ELF-1 (cell line): ENCODE measurements at regions not wholly inside any gene's neighbourhood (a gene's known extent, or its start where the extent isn't known, plus 50 kb on each side); places are given as distances from the start of the nearest gene placed in this dataset.
"Not testable (repeated sequence)": the region's sequence is repeated elsewhere in the genome, so short reads cannot be mapped to it uniquely, and the experiment has no call there.

Source experiments
- DNase-seq: peaks from one replicate; pipeline ENCODE4 v3.0.0-alpha.2; 2016; ENCODE audit warnings: low read depth, low spot score

DNA sequence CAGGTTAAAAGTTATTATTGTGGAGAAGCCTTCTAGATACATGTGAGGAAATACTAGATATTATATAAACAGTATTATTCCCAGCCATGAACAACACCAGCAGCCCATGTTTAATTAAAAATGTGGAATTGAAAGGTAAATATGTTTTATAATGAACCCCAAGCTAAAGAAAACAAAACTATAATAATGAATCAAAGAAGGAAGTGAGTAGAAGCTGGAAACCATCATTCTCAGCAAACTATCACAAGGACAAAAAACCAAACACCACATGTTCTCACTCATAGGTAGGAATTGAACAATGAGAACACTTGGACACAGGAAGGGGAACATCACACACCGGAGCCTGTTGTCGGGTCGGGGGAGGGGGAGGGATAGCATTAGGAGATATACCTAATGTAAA lies 167.6 kb upstream of the CXXC4 start:
- not testable (repeated sequence) for DNase-seq

DNA sequence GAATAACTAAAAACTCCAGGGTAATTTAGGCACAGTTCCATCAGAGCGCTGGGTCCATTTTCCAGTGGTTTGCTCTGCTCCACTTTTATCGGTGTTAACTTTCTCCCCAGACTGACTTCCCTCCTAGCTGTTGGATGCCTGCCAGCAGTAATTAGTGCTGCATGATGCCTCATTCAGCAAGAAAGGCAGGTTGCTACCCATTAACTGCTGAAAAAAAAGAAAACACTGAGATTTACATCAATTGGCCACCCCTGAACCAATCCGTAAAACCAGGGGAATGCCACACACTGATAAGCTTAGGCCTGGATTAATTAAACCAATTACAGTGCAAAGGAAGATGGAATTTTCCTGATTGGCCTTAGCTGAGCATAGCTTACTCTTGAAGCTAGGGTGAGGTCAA lies 182.4 kb upstream of the CXXC4 start:
- DNase-seq = no peak

DNA sequence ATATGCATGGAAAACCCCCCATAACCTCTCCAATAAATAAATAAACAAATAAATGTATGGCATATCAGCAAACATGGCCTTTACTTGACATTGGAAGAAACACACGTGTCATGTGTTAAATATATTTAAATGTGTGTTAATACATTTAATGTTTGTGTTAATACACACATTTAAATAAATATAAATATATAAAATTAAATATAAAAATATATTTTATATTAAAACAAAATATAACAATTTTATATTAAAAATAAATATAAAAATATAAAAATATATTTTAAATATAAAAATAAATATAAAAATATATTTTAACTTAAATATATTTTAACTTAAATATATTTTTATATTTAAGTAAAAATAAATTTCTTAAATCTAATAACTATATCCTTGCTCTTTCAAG lies 187.6 kb upstream of the CXXC4 start:
- no peak for DNase-seq

DNA sequence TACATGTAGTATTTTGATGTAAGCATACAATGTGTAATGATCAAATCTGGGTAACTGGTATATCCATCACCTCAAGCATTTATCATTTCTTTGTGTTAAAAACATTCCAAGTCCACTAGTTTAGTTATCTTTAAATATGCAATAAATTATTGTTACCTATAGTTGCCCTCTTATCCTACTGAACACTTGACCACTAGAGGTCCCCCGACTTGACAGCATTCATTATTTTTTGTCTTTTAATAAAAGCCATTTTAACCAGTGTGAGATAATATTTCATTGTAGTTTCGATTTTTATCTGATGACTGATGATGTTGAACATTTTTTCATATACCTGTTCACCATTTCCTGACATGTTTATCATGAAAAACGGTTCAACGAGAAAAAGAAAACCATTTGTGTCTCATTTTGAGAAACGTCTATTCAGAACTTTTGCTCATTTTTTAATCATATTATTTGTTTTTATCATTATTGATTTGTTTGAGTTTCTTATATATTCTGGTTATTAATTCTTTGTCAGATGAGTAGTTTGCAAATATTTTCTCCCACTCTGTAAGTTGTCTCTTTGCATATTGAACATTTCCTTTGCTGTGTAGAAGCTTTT lies 199.0 kb upstream of the CXXC4 start:
- DNase-seq = no peak

DNA sequence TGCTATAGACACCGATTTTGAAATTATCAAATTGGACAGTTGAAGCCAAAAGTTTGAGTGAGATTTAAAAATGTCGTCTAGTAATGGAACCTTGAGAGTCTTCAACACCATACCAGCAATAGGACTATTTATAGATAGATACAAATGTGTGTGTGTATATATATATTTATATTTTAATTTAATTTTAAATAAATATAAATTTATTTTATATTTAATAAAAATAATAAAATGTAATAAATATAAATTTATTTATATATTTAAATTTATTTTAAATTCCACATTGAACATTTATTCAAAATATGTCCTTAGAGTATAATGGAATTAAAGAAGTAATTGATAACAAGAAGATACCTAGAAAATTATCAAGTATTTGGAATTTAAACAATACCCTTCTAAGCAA lies 221.9 kb upstream of the CXXC4 start:
- no peak for DNase-seq

DNA sequence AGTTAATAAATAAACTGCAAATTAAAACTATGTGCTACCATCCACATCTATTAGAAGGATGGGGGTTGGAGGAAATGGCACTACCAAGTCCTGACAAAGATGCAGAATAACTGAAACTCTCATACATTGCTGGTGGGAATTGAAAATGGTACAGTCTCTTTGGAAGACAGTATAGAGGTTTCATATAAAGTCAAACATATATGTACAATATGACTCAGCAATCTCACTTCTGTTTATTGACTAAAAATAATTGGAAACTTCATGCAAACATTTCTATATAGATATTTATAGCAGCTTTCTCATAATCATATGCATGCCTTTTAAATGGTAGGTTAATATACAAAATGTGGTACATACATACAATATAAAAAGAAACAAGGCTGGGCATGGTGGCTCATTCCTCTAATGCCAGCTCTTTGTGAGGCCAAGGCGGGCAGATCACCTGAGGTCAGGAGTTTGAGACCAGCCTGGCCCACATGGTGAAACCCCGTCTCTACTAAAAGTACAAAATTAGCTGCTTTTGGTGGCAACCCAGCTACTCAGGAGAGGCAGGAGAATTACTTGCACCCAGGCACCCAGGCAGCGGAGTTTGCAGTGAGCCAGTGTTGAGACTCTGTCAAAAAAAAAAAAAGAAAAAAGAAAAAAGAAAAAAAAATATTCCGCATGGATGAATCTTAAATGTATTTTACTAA lies 225.0 kb upstream of the CXXC4 start:
- no peak for DNase-seq

DNA sequence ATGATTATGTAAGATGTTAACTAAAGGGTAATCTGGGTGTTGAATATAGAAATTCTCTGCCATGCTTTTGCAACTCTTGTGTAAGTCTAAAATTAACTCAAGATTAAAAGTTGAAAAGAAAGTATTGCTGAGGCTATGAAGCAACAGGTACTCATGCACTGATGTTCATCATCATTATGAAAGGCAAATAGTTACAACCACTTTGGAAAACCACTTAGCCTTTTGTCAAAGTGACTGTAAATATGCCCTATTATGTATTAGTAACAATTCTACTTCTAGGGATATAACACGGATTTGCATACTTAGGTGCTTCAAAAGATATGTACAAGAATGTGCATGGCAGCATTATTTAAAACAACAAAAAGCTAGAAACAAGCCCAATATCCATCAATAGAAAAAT lies 227.8 kb upstream of the CXXC4 start:
- DNase-seq = no peak

DNA sequence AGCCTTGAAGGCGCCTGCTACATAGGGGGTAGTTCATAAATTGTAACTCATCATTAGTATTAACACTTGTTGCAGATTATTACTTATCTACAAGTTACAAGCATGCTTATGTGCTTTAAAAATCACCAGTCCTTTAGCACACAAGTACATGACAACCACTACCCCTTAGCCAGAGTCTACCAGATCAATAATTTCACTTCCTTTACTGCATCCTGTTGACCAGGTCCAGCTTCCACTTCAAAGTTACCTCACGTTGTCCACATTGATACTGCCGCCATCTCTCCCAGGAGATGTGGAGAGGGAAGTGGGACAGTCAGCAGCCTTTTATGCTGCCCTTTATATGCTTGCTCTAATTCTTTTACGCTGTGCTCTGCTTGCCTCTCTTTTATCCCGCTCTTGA lies 231.3 kb upstream of the CXXC4 start:
- DNase-seq = no peak

DNA sequence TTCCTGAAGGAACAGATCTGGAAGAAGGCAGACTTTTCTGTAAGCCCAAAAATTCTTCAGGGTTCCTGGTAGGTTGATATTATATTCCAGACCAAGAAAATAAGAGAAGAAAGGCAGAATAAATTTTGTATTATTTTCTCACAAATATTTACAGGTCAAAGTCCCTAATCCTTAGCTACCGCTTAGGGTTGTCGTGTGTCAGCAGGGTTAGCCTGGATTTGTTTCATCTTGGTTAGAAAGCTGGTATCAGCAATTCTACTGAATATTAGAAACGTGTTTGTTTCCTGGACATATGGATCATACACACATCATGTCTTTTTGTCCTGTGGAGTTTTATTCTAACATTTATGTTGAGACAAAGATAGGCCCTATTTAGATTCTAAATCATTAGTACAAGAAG lies 232.9 kb upstream of the CXXC4 start:
- DNase-seq = no peak

DNA sequence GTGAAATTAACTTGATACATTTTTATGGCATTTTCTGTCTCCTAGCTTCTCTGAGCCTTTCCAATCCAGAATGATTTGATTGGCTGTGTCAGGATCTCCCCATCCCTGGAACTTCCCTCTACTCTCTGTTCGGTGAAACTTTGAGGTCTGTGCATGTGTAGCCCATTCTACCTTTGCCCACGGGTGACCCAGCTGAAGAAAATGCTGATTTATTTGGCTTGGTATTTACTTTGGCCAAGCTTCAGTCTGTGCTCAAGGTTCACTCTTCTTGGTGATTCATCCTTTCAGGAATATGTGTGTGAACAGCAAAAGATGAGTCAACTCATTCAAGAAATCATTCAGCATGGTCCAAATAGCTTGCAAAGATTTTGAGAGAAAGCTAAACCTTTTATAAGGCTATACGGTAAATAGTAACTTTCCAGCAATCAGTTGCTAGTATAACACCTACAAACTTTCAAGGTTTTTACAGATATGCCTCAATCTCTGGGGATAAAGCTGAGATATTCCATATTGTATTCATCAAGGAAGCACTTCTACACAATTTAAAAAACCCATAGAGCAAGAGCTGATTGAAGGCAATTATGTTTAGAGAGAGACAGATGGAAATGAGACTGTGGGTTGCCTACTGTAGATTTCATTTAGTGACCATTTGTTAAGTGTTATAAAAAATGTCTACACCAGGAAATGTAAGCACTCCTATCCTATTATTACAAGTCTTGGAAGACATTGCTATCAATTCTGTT lies 233.9 kb upstream of the CXXC4 start:
- DNase-seq = no peak

DNA sequence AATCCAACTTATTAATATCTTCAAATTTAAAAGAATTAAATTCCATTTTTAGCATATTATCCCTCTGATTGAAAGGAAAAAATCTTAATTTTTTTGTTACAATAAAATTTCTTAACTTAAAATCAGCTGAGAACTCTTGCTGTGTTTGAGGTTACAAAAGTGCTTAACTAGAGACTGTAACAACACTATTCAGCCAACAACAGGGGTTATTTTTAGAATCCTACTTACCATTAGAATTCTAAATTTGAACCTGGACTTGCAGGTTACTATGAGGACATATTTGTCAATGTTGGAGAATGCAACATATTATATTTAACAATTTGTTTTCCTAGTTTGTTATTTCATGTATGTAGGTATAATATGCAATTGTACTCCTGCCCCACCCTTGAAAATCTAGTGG lies 238.1 kb upstream of the CXXC4 start:
- no peak for DNase-seq

DNA sequence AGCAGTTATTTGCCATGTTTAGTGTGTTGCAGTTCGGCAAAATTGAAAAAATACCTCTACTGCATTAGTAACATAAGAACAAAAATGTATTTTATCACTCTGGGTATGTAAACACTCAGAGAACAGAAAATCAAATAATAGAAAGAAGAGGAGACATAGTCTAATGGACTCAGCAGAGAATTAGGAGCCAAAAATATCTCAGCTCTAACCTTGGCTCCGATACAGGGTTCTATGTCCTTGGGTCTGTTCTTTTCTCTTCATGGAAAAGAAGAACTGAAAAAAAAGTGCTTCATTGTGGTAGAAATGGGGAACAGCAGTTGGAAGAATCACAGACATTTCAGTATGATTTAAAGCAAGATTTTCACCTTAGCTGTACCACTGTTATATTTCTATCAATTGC lies 240.5 kb upstream of the CXXC4 start:
- no peak for DNase-seq

DNA sequence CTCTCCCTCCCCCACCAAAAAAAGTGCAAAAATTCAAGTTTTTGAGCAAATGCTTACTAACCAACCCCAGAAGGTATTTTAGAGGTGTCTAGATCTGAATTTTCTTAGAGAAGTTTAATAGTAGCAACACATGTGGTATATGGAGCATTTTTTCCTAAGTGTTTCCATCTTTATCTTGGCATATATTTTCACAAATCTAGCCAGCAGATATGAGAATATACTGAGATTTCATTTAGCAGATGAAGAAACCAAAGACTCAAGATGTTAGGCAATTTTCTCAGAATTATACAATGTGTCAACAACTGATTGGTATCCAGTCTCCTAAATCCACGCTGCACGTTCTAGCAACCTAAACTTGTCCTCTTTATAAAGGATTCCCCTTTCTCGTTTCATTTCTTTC lies 245.5 kb upstream of the CXXC4 start:
- DNase-seq = no peak

DNA sequence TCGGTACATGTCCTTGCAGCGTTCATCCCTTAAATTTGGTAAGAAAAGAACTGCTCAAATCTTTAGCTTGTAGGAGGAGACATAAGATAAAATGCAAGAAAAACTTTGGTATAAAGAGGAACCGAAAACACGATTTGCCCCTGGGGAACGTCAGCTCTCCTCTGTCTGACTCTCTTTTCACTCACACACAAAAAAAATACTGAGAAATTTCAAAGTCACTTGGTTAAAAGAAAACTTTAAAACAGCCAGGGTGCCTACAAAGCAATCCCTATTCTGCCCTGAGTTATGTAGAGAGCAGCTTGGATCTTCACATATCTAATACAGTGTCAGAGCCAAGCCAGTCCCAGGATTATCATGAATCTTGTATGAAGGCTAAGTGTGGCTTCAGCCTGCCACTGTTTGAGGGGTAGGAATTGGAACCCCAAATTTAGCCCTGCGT lies 248.5 kb upstream of the CXXC4 start:
- DNase-seq = no peak

DNA sequence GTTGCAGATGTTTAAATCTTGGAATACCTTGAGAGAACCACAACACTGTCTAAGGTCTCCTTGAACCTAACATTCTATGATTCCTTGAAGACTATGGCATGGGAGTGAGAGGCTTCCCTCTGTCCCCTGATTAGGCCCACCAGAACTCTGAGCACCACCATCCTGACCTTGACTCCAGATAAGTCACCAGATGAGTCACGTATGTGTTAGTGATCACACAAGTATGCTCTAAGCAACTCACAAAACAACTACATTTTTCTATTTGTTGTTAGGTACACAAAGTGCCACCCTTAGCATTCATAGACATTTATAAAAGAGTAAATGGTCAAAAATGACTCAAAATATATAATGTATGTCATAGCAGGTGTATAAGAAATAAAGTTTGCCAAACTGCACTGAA lies 252.9 kb upstream of the CXXC4 start:
- DNase-seq = no peak

DNA sequence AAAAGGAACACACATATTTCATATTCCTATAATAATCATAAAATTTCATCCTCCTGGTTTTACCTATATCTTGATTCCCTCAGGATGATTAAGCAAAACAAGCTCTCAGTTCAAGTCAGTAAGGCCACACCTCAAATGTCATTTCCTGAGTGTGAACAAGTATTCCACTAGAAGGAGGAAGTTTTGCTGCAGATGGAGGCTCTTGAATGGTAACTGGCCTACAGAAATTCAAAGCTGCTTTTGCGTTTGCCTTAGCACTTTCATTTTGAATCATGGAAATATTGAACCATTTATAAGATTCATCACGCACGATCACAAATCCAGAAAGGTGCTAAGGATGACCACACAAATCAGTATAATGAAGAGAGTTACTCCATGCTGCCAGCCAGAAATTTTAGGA lies 254.4 kb upstream of the CXXC4 start:
- DNase-seq = no peak

DNA sequence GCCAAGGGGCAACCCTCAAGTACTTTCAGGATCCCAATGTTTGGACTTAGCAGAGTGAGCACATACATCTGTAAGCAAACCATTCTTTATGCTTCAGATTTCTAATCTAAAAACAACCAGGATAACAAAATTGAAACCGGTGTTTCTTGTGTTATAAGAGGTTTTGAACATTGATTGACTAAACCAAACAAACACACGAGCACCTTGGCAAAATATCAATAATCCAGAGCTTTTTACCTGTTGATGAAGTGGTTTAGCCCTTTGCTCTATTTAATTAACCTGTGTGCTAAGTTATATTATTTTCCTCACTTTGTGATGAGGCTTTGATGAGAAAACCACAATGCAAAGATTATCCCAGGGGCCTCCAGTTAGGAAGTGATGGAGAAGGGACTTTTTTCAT lies 255.3 kb upstream of the CXXC4 start:
- no peak for DNase-seq

DNA sequence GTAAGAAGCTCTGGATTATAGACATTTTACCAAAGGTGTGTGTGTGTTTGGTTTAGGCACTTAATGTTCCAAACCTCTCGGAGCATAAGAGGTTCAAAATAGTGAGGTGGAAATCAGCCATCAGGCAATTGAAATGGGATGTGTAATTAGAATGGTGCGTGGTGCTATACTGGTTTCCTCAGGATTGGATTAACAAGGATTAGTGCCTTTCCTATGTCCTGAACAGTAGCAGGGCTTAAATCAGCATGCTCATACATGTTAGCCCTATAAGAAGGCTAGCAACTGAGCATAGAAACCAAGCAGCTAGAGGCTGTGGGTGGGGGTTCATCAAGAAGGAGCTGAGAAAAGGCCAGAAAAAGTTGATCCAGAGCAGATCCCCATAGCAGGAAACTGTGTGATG lies 256.8 kb upstream of the CXXC4 start:
- no peak for DNase-seq

DNA sequence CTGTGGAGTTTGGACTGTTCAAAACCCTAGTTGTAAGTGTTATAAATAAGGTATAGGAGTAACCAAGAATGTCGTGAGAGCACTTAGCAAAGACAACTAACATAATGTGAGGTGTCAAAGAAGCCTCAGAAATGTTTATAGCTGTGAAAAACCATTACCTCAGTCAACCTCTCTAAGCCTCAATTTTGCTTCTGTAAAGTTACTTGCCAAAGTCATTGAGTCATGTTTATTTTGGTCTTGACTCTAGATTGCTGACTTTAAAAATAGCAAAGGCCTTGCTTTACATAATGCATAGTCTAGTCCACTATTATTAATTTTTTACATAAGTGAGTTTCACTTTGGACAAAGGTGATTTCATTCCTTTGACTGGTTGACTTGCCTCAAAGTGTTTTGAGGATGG lies 257.6 kb upstream of the CXXC4 start:
- DNase-seq = no peak

DNA sequence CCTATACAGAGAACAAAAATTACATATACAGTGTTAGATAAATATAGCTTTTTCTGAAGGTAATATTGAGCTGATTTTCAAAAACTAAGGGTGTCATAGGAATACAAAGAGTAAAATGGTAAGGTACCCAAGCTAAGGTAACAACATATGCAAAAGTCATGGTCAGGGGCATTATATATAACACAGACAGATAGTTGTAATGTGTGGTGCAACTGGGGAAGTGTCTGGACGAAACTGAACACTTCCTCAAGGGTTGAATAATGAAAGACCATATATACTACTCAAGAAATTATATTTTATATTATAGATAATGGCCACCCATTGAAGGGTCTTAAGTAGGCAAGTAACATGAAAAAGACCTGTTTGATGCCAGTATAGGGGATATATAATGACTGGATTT lies 262.1 kb upstream of the CXXC4 start:
- no peak for DNase-seq

DNA sequence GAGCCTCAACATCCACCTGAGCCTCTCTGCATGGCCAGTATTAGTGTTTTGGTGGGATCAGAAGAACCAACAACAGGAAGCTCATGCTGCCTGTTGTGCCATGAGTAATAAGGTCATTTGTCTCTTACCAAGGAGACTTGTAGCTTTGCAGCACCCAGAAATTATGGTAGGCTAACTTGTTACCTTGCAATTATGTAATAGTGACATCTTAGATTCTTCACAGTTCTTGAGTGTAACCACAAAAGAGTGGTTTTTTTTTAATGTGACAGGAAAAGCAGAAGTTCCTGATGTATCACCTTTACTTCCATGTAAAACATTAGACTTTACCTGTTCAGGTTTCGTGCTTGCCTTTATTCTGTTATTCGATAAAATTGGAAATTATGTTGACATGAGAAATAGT lies 263.9 kb upstream of the CXXC4 start:
- DNase-seq = no peak

DNA sequence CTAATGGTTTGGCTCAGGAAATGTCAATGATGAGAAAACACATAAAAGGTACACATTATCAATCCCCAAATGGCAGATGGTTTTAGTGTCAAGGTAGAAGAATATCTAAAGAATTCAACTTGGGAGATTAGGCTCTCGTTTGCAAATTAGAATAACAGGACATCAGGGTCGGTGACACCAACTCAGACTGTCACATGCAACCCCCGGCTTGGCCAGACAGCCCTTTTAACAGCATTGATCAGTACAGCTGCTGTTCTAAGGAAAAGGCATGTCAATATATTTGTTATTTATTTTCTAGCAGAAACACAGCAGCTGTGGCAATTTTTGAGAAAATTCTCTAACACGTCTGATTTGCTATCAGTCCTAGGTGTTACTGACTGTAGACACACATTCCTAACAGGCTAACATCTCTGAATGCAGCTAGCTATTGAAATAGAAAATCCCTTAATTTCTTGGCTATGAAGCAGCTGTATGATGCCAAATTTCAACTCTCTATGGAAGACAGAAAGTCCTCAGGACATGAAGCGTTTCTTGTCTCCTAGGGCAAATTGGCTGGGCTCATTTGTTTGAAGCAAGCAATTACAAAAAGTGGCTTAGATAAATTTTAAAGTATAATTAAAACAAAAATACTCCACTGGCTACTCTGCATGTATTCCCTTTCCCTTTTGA lies 269.0 kb upstream of the CXXC4 start:
- no peak for DNase-seq

DNA sequence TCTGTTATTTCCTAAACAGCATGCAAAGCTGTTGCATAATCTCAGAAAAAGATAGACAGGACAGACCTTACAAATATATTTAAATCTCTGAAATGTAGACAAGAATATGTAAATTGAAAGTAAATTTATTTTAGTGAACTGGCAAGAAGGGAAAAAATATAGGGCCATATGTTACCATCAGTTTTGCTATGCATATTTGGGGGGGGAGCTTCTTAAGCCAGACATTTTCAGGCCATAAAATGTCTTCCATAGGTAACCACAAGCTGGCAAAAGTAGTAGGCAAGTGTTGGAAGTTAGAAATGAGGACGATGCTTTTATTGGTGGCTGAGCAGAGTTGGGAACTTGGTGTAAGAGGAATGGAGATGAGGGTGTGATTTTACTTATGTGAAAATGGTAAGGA lies 272.0 kb upstream of the CXXC4 start:
- DNase-seq = no peak
